ENCODE measurements at regions not wholly inside any gene's neighbourhood (a gene's known extent, or its start where the extent isn't known, plus 50 kb on each side); places are given as distances from the start of the nearest gene placed in this dataset.
A peak's percentile ranks its signal among the peaks of the same experiment; 100 is the strongest.
"Not testable (repeated sequence)": the region's sequence is repeated elsewhere in the genome, so short reads cannot be mapped to it uniquely, and the experiment has no call there.

DNA sequence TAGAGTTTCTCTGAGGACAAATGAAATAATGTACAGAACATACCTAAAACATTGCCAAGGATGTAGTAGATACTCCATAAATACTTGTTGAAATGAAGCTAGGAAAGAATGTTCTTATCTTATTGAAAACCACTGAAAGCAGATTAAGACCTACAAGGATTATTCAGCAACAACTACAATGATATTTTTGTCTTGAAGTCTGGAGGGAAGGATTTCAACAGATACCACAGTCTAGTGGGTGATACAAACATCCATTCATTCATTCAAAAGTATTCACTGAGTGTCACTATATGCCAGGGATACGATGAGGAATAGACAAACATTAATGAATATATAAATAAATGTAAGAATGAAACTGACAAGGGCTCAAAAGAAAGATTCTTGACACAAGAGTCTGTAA lies 74.7 kb upstream of the THBS1 start:
- intact Hi-C loops (cut with DNase I) = no loop called here
- no peak overlapping the region for H3K27ac ChIP-seq (ENCODE audit: low read length)
- WGBS = 61% methylated on average over 1 of the region's 1 CpG

DNA sequence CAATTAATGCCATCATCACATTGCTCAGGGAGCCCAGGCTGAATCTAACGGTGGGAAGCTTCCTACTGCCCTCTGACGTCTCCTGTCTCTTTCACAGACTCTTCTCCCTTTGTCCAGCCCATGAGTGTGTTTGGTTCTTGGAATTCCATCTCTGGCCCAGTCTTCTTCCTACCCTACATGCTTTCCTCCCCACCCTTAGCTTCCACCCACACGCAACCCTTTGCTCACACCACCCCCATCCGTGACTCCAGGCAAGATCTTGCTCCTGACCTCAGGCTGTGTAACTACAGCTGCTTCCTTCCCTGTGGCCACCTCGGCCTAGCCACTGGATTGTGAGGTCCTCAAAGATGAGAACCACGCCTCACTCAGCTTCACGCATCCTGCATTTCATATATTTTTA lies 72.3 kb upstream of the THBS1 start:
- H3K27ac ChIP-seq (ENCODE audit: low read length) = no peak overlapping the region
- no peaks in the 10 kb centered on the region for H3K27me3 ChIP-seq (ENCODE audit: control insufficient read depth, insufficient read depth)
- no peak for ATAC-seq
- H3K4me3 ChIP-seq (ENCODE audit: low read length) = no peak overlapping the region
- WGBS = 78% methylated on average over 7 of the region's 7 CpGs
- DNase-seq = no peak
- H3K9me3 ChIP-seq (ENCODE audit: control insufficient read depth, low read length) = no peaks in the 10 kb centered on the region
- H3K4me1 ChIP-seq (ENCODE audit: control insufficient read depth, insufficient read depth, low read length) = no peaks in the 10 kb centered on the region
- intact Hi-C loops (cut with DNase I) = no loop called here

More for the DNA sequence above, 74.7 kb upstream of the THBS1 start:
- no peaks in the 10 kb centered on the region for H3K27me3 ChIP-seq (ENCODE audit: control insufficient read depth, insufficient read depth)
- ATAC-seq = no peak
- peaks cover 2% of the 10 kb centered on the region for H3K4me1 ChIP-seq (ENCODE audit: control insufficient read depth, insufficient read depth, low read length)
- DNase-seq = no peak
- no peaks in the 10 kb centered on the region for H3K9me3 ChIP-seq (ENCODE audit: control insufficient read depth, low read length)
- no peak overlapping the region for H3K4me3 ChIP-seq (ENCODE audit: low read length)

DNA sequence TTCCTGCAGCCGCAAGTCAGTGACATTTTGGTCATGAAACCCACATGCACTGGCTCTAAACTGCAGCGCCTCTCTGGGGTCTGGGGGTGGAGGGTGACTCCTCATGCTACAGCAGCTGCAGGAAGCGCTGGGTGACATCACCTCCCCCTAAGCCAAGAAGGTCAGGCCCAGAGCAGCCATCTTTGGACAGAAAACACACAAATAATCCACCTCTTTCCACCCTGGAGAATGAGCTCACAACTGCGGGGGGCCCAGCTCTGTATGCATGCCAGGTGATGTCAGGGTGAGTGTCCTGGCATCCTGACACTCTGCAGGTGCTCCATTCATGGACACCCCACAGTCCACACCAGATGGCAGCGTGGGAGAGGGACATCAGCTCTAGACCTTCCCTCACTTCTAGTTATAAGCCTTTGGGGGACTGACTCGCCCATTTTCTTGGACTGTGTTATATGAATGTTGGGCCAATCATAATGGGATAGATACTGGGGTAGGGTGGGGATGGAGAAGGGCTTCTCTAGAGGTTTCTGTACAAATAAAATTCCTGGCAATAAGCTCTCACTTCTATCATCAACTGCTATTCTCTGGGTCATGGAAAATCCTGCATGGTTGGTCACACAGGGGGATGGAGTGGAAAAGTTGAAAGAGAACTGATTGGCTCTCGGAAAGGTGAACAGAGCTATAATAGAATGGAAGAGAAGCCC lies 70.7 kb upstream of the THBS1 start:
- H3K9me3 ChIP-seq (ENCODE audit: control insufficient read depth, low read length) = no peaks in the 10 kb centered on the region
- WGBS = 72% methylated on average over 7 of the region's 7 CpGs
- H3K27ac ChIP-seq (ENCODE audit: low read length) = no peak overlapping the region
- H3K4me3 ChIP-seq (ENCODE audit: low read length) = no peak overlapping the region
- intact Hi-C loops (cut with DNase I) = no loop called here
- no peaks in the 10 kb centered on the region for H3K27me3 ChIP-seq (ENCODE audit: control insufficient read depth, insufficient read depth)
- ATAC-seq (peak; percentile 40 to 47), DNase-seq (peak; percentile 23 to 62 (median 58))
- no peaks in the 10 kb centered on the region for H3K4me1 ChIP-seq (ENCODE audit: control insufficient read depth, insufficient read depth, low read length)

DNA sequence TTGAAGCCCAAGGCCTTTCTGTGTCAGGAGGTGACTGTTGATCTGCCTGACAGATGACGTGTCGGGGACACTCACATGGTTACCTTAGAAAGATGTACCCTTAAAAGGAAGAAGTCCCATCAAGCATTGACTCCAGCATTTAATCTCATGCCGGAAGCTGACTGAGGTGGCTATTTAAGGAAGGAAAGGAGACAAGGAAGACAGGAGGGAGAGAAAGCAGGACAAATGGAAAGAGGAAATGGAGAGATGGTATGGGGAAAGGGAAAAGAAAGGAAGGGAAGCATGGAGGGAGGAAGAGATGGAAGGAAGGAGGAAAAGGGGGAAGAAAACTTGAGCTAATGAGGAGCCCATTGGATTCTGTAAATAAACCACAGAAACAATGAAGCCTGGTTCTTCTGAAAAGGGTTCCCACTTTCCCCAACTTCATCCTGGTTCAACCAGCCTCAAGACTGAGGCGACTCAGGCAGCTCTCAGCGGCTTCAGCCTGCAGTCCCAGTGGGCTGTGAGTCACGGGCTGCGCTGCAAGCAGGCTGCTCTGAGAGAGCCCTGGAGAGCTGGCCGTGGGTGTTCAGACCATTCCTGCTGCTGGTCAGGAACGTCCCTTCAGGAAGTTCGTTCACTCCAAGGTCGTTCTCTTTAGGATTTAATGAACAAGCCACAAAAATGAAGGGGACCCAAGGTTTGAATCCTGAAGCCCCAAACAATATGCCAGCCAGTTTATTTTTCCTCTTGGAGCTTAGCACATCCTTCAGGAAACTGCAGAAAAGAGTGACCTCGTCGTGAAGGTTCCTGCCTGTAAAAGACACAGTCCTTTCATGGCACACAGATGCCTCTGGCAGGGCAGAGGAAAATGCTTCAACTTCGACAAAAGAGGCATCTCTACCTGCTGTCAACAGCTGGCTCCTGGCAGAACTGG lies 69.6 kb upstream of the THBS1 start:
- 34% methylated on average over 14 of the region's 14 CpGs for WGBS

DNA sequence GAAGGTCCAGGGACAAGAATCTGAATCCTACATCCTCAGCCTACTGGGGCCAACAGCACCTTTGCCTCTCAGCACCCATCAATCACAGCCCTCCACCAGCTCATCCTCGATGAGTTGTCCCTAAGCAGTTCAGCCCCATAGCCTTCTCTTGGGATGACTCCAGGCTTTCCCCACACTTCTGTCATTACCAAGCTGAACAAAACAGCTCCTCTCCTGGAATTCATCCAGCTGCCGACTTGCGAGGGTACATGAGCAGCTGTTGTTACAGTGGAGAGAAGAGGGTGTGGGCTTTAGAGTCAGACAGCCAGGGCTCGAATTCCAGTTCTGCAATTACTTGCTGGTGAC lies 69.0 kb upstream of the THBS1 start:
- Histone ChIP-seq H3K9me3 (ENCODE audit: control insufficient read depth, low read length) (no peaks in the 10 kb centered on the region), H3K27ac (ENCODE audit: low read length) (no peak overlapping the region), H3K4me1 (ENCODE audit: control insufficient read depth, insufficient read depth, low read length) (no peaks in the 10 kb centered on the region), H3K27me3 (ENCODE audit: control insufficient read depth, insufficient read depth) (no peaks in the 10 kb centered on the region), H3K4me3 (ENCODE audit: low read length) (no peak overlapping the region)
- ATAC-seq (peak; percentile 72), DNase-seq (peak; percentile 50 to 72 (median 64))
- WGBS = 29% methylated on average over 4 of the region's 4 CpGs
- intact Hi-C loops (cut with DNase I) = no loop called here

More for the DNA sequence above, 69.6 kb upstream of the THBS1 start:
- H3K4me1 ChIP-seq (ENCODE audit: control insufficient read depth, insufficient read depth, low read length) = no peaks in the 10 kb centered on the region
- ATAC-seq (peak; percentile 93 to 94), DNase-seq (peak; percentile 83 to 90 (median 89))
- H3K27ac ChIP-seq (ENCODE audit: low read length) = peak overlapping the region; percentile 28
- no peaks in the 10 kb centered on the region for H3K9me3 ChIP-seq (ENCODE audit: control insufficient read depth, low read length)
- no peaks in the 10 kb centered on the region for H3K27me3 ChIP-seq (ENCODE audit: control insufficient read depth, insufficient read depth)
- no peak overlapping the region for H3K4me3 ChIP-seq (ENCODE audit: low read length)
- intact Hi-C loops (cut with DNase I) = no loop called here

DNA sequence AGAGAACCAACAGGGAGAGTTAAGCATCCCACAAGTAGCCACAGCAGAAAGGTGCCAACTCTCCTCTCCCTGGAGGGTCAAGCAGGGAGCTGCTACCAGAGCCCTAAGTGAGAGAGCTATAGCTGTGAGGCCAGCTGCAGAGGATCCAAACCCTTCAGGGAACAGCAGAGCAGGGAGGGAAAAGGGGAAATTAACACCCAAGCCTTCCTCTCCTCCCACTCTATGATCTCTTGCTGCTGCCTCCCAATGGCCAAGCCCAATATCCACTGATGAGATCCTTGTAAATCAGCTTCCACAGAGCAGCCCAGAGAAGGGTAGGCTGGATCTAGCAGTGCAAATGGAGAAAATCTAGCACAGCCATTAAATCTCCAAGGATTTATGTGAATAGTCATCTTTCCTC lies 68.2 kb upstream of the THBS1 start:
- no peaks in the 10 kb centered on the region for H3K4me1 ChIP-seq (ENCODE audit: control insufficient read depth, insufficient read depth, low read length)
- intact Hi-C loops (cut with DNase I) = no loop called here
- no peak overlapping the region for H3K27ac ChIP-seq (ENCODE audit: low read length)
- ATAC-seq (no peak), DNase-seq (no peak)
- H3K4me3 ChIP-seq (ENCODE audit: low read length) = no peak overlapping the region
- no peaks in the 10 kb centered on the region for H3K9me3 ChIP-seq (ENCODE audit: control insufficient read depth, low read length)
- H3K27me3 ChIP-seq (ENCODE audit: control insufficient read depth, insufficient read depth) = no peaks in the 10 kb centered on the region

DNA sequence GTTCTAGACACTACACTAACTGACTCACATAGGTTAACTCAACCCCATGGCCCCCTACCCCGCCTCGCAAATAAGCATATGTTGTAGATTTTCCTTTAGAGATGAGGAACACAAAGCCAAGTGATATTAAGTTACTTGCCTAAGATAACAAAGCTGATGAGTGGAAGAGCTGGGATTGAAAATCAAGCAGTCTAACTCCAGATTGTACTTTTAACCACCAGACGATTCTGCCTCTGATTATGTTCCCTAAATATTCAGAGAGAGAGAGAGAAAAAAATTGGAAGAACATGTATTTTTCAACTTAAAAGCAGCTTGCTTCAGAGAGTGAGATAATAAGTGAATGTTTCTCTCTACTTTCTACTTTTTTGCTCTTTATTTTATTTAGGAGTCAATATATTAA lies 66.9 kb upstream of the THBS1 start:
- Histone ChIP-seq H3K27ac (ENCODE audit: low read length) (no peak overlapping the region), H3K9me3 (ENCODE audit: control insufficient read depth, low read length) (no peaks in the 10 kb centered on the region), H3K4me1 (ENCODE audit: control insufficient read depth, insufficient read depth, low read length) (no peaks in the 10 kb centered on the region), H3K27me3 (ENCODE audit: control insufficient read depth, insufficient read depth) (no peaks in the 10 kb centered on the region), H3K4me3 (ENCODE audit: low read length) (no peak overlapping the region)
- no peak for DNase-seq
- intact Hi-C loops (cut with DNase I) = no loop called here
- ATAC-seq = no peak
- 69% methylated on average over 3 of the region's 3 CpGs for WGBS

DNA sequence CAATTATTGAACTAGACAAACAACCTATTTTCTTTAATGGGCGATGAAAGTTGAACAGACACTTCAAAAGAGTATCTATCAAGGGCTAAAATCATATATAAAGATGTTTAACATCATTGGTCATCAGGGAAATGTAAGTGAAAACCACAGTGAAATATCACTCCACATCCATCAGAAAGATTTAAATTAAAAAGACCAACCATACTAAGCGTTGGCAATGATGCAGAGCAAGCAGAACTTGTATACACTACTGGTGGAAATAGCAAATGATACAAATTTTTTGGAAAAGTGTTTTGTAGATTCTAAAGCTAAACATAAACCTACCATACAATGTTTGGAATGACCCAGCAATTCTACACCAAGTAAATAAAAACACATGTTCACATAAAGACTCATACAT lies 65.9 kb upstream of the THBS1 start:
- Histone ChIP-seq H3K4me3 (ENCODE audit: low read length) (no peak overlapping the region), H3K27ac (ENCODE audit: low read length) (no peak overlapping the region), H3K4me1 (ENCODE audit: control insufficient read depth, insufficient read depth, low read length) (no peaks in the 10 kb centered on the region), H3K27me3 (ENCODE audit: control insufficient read depth, insufficient read depth) (no peaks in the 10 kb centered on the region), H3K9me3 (ENCODE audit: control insufficient read depth, low read length) (no peaks in the 10 kb centered on the region)
- DNase-seq = no peak
- ATAC-seq = no peak
- 99% methylated on average over 2 of the region's 2 CpGs for WGBS
- intact Hi-C loops (cut with DNase I) = no loop called here

DNA sequence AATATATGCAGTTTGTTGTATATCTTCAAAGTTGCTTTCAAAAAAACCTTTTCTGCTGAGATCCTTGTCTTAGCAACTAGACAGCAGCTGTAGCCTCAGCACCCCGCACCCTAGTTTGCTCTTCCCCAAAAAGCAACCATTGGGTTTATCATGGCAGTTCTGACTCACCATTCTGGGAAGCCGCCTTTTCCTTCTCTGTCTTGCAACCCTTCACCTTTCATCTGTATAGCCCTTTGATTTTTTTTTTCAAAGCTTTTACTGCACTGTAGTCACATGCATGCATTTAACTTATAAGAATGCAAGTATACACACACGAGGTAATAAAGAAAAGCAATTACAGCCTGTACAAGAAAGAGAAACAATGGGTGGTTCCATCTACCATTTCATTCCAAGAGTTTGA lies 65.1 kb upstream of the THBS1 start:
- no peaks in the 10 kb centered on the region for H3K27me3 ChIP-seq (ENCODE audit: control insufficient read depth, insufficient read depth)
- WGBS = 90% methylated on average over 3 of the region's 3 CpGs
- no peak for ATAC-seq
- no peaks in the 10 kb centered on the region for H3K9me3 ChIP-seq (ENCODE audit: control insufficient read depth, low read length)
- no peak overlapping the region for H3K27ac ChIP-seq (ENCODE audit: low read length)
- intact Hi-C loops (cut with DNase I) = no loop called here
- H3K4me3 ChIP-seq (ENCODE audit: low read length) = no peak overlapping the region
- no peak for DNase-seq
- H3K4me1 ChIP-seq (ENCODE audit: control insufficient read depth, insufficient read depth, low read length) = no peaks in the 10 kb centered on the region

DNA sequence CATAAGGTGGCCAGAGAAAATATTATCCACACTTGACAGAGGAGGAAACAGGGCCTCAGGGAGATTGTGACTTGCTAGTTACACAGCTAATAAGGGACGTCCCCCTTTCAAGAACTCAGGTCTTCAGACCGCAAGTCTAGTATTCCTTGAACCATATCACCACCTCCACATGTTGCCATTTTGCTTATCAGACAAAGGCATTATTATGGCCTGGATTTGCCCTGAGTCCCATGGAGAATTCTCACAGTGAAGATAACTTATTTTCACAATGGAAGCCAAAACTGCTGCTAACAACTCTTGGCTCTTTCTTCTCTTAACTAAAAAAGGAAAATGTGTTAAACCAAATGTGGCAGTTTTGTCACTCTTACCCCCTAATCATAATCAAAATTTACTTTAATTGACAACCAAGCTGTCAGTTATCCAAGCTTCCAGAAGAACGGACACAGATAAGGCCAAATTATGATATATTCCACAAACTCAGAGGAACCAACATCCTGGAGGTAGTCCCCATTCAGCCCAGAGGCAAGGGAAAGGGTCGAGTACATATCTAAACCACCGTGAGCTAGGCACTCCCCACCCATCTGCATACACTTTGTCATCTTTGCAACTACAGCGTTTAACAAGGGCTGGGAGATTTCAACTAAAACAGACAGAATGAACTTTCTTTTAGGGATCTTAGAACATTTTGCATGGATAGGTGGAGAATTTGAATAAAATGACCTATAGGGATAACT lies 63.6 kb upstream of the THBS1 start:
- intact Hi-C loops (cut with DNase I) = no loop called here
- H3K27ac ChIP-seq (ENCODE audit: low read length) = no peak overlapping the region
- DNase-seq (no peak), ATAC-seq (no peak)
- H3K9me3 ChIP-seq (ENCODE audit: control insufficient read depth, low read length) = no peaks in the 10 kb centered on the region
- no peaks in the 10 kb centered on the region for H3K4me1 ChIP-seq (ENCODE audit: control insufficient read depth, insufficient read depth, low read length)
- no peak overlapping the region for H3K4me3 ChIP-seq (ENCODE audit: low read length)
- 56% methylated on average over 6 of the region's 6 CpGs for WGBS
- H3K27me3 ChIP-seq (ENCODE audit: control insufficient read depth, insufficient read depth) = no peaks in the 10 kb centered on the region

DNA sequence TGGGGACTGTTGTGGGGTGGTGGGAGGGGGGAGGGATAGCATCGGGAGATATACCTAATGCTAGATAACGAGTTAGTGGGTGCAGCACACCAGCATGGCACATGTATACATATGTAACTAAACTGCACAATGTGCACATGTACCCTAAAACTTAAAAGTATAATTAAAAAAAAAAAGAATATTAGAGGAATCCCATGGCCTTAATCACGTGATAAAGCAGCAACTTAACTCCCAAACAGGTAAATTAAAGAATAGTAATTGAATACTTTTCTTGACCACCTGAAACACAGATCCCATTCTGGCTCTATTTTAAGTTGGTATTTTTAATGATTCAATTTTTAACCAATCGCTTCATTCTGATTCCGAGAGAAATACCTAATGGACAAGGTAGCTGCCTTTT lies 56.9 kb upstream of the THBS1 start:
- ATAC-seq; H3K27me3 ChIP-seq (ENCODE audit: control insufficient read depth, insufficient read depth); H3K4me1 ChIP-seq (ENCODE audit: control insufficient read depth, insufficient read depth, low read length); H3K9me3 ChIP-seq (ENCODE audit: control insufficient read depth, low read length); H3K27ac ChIP-seq (ENCODE audit: low read length); intact Hi-C loops (cut with DNase I); H3K4me3 ChIP-seq (ENCODE audit: low read length); DNase-seq: not testable (repeated sequence)
- WGBS = 87% methylated on average over 5 of the region's 5 CpGs
